GM21786 (cell line): ENCODE measurements at regions not wholly inside any gene's neighbourhood (a gene's known extent, or its start where the extent isn't known, plus 50 kb on each side); places are given as distances from the start of the nearest gene placed in this dataset.
"Not testable (repeated sequence)": the region's sequence is repeated elsewhere in the genome, so short reads cannot be mapped to it uniquely, and the experiment has no call there.

Experiments used
- ATAC-seq: cut with Tn5 transposase; IDR thresholded peaks from one replicate; pipeline ENCODE4 v1.9.1; 2021; ENCODE audit not compliant: unreplicated experiment

DNA sequence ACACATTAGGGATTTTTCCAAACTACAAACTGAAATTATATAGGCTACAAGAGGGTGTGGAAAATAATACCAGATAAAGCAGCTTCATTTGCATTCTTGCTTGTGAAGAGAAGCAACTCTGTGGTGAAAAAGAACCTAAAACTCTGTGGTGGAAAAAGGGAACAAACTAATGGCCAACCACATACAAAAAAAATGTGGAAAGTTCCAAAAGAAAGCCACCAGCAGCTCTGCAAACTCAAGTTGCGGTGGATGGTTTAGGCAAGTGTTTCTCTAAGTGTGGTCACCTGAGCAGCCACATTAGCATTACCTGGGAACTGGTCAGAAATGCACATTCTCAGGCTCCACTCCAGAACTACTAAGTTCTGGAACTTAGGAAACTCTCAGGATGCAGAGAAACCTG is 586.4 kb downstream of the ACTL7B start:
- no peak for ATAC-seq

DNA sequence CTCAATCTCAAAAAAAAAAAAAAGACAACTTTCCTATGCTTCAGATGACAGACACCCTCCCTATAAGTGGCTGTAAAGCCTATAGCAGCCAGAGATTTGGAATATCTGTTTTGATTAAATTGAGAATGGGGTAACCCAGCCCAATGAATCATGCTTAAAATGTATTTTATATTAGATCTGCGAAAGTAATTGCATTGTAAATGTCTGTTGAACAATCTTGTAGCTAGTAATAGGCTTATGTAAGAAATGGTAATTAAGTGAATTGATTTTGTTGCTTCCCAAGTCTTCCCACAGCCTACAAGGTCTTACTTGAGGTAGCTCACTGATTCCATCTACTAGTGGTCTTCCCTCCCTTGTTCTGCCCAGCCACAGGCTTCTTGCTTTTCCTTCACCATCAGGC is 590.7 kb downstream of the ACTL7B start:
- ATAC-seq = no peak

DNA sequence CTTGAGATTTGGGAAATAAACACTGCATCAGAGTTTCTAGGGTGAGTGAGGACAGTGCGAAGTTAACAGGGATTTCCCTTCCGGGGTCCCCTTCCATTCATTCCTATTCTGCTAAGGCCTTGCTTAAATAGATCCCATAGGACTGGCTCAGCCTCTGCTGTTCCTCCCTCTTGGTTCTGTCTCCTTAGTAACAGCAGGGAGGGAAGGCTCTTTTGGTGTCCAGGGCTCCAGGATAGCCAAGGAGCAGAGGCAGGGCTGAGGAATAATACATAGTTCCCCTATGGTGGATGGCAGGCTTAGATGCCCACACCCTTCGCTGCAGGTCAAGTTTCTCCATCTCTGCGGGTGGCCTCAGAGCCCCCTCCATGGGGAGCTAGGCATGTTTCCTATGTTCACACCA is 591.7 kb downstream of the ACTL7B start:
- no peak for ATAC-seq

DNA sequence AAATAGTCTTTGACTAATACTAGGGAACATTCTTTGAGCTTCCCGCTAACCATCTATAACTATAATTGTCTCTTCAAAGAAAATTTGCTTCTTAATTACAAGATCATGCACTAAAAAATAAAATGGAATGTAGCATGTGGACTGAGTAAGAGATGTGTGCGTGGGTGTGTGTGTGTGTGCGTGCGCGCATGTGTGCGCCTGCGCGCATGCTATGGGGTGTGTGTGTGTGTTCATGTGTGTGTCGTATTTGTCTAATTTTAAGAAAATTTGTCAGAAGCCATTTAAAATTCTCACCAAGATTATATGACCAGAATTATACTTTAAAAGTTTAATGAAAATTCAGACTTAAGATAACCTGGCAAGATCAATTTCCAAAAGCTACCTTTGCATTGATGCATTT is 593.0 kb downstream of the ACTL7B start:
- ATAC-seq = no peak

DNA sequence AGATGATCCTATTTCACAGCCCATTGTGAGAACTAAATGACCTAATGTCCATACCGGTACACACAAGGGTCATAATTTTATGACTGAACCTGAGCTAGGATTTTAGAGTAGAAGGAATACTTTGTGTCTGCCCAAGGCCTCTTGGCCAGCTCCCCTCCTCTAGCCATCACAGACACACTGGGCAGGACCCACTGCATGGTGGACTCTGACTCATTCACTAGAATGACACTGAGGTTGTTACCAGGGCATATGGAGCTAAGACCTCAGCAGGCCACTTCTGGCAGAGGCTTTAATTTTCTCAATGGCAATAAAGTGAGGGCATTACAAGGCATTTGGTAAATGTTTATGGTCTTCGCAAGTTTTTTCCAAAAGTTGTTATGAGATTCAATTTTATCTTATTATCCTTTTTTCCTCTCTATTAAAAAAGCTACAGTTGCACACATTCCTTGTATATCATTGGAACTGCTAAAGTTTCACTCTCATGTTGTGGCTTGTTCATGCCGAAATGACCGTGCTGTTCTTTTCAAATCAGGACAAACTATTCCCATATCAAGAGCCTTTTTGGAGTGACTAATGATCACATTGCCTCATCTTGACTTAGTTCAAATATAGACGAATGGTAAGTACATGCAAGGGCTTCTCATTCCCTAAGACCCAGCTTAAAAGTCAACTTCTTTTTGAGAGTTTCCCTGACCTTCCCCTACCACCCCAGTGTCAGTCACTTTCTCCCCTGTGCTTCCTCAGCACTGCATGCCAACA is 595.7 kb downstream of the ACTL7B start:
- no peak for ATAC-seq

DNA sequence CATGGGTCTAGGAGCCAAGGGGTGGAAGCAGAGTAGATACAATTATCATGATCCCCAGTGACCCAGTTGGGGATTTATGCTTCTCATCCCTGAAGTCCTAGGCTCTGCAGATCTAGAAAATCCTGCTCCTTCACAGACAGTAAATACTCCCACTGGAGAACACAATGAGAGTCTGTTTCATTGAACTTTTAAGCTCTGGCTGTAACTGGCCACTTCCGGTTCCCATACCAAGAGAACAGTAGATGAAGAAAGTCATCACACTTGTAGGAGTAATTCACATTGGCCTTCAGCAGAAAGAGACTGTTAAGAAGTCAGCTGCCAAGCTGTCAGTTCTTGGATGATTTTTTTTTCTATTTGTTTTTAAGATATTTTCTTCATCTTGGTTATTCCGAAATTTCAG is 597.1 kb downstream of the ACTL7B start:
- no peak for ATAC-seq

DNA sequence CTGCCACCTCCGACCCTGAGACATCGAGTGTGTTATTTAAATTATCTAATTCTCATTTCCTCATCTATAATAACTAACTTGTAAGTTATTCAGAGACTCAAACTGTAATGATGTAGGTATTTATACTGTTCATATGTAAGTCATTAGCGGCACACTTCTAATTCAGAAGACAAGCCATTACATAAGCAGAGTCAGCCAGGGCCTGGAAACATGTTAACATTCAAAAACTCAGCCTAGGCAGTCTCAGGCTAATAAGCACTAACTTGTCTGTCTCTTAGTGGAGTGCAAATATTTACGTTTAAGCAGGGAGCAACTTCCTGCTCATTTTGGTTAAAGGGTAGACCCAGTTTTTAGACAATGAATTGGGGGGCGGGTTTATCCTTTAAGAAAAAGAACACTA is 598.4 kb downstream of the ACTL7B start:
- no peak for ATAC-seq

DNA sequence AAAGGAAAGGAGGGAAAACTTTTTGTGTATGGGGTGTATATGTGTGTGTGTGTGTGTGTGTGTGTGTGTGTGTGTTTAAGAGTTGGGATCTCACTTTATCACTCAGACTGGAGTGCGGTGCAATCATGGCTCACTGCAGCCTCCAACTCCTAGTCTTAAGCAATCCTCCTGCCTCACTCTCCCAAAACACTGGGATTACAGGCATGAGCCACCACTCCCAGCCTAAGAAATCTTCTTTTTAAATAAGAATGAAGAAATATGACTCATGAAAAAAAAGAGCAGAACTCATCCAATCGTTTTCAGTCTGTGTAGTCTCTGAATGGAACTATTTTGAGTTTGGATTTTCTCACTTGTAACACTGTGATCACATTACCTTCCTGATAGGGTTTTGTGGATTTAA is 601.5 kb downstream of the ACTL7B start:
- ATAC-seq = no peak

DNA sequence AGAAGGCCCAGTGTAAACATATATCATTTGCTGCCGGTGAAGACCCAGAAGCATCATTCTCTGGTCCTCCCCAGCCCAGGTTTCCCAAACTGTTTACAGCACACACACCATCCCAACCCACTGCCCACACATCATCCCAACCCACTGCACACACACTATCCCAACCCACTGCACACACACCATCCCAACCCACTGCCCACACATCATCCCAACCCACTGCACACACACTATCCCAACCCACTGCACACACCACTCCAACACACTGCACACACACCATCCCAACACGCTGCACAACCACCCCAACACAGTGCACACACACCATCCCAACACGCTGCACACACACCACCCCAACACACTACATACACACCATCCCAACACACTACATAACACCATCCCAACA is 608.4 kb downstream of the ACTL7B start:
- not testable (repeated sequence) for ATAC-seq

DNA sequence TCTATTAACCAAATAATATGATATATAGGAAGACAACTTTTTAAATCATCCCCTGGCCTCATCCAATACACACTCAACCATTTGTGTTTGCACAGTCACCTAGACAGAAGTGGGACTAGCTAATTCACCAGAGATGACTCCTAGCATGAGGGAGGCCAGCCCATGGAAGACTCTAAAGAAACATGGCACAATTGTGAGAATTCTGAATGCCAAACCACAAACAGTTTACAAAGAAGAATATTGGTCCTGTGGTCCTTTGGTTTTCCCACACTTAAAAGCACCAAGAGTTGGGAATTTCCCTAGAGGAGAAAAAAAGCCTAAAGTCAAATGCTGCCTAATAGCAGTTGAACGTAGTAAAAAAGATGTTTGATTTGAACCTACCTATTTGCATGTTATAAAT is 609.9 kb downstream of the ACTL7B start:
- ATAC-seq = no peak

DNA sequence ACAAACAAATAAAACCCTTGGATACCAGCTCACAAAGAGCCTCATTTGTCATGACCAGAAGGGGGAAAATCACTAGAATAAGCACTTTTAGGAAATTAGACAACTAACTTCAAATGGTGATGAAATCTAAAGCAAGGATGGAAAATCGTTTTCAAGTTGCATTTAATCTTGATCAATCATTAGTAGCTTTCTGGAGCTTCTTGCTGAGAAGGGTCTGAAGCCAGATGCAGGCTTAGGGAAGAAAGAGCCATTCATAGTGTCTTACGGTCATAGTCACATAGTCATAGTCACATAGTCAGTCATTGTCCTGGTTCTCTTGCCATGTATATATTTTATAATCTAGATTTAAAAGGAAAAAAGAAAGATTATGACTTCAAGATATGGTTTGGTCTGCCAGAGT is 610.5 kb downstream of the ACTL7B start:
- no peak for ATAC-seq

DNA sequence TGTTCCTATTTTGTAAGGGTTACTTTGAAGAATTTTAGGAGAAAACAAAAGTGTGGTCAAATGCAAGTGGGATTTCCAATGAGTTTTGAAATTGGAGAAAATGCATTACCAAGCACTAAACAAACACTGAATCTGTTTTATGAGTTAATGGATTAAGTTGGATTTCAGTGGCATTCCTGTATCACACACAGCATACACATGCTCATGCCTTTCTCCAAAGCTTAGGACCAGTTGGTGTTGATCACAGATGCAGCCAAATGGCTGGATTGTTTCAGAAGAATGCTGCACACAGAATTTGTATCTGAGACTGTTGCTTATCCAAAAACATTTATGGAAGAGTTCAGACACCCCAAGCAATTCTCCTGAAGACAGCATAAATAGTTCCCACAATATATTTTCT is 611.1 kb downstream of the ACTL7B start:
- no peak for ATAC-seq

DNA sequence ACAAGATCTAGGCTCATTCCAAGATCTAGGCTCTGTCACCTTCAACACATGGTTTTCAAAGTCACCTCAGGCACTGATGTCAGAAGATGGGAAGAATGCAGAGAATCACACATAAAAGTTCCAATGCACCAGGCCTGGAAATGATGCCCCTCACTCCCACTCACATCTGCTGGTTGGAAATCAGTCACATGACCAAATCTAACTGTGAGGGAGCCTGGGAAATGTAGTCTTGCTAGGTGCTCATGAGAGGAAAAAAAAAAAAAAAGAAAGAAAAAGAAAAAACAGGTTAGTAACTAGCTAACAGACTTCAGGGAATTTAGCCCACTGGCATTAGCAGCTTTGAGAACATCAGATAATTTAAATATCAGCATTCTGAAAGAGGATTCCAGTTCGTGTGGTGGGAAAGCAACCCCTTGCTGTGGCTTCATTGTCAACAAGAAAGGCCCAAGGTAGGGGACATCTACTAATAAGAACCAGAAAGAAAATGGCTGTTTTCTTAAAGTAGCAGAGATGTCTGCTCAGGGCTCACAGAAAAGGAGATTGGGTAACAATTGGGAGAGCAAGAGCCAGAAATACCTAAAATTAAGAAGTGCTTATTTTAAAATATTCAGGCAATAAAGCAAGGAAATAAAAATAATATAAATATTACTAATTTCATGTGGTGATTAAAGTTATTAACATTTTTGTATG is 614.3 kb downstream of the ACTL7B start:
- no peak for ATAC-seq

DNA sequence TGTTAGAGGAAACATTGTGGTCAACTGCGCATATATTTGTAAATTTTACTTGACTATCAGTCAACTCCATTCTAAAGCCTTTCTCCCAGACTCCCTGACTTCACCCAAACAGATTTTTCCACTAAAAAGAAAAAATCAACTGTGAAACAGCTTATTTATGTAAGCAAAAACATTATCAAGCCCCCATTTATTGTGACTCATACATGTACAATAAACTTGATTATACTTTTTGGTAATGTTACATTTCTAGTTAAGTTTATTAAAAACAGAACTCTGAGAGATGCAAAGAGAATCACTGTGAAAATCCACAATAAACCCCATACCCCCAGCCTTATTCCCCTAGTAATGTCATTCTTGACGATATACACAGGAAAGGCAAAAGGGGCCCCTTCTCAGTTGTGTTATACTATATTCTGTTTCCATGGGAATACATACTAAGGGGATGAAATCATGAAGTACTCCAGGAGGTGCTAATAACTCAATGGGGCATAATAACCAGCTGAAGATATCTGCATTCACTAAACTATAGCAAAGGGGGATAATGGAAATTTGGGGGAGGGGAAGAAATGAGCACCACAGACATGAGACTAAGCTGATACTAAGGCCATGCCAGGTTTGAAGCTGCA is 616.0 kb downstream of the ACTL7B start:
- ATAC-seq = no peak

DNA sequence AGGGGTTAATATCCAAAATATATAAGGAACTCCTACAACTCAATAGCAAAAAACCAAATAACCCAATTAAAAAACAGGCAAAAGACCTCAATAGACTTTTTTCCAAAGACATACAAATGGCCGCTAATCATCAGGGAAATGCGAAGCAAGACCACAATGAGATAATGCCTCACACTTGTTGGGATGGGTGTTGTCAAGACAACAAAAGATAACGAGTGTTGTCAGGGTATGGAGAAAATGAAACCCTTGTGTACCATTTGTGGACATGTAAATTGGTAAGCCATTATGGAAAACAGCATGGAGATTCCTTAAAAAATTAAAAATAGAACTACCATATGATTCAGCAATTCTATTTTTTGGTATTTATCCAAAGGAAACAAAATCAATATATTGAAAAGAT is 620.2 kb downstream of the ACTL7B start:
- no peak for ATAC-seq

DNA sequence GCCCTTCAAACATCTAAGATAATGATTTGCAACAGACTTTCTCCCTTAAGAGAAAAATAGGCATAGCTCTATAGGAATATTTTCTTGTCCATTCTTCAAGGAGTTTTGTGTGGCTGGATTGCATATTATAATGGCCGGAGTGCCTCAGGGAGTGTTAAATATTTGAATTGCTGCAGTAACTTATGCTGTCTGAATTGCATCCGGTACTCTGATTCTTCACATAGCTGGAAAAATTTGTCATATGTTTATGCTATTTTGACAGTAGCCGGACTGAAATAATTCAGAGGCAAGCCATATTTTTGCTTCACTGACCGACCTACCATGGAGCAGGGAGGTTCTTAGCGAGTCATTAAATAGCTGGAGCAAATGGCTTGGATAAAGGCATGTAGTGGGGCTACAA is 621.0 kb downstream of the ACTL7B start:
- ATAC-seq = no peak

DNA sequence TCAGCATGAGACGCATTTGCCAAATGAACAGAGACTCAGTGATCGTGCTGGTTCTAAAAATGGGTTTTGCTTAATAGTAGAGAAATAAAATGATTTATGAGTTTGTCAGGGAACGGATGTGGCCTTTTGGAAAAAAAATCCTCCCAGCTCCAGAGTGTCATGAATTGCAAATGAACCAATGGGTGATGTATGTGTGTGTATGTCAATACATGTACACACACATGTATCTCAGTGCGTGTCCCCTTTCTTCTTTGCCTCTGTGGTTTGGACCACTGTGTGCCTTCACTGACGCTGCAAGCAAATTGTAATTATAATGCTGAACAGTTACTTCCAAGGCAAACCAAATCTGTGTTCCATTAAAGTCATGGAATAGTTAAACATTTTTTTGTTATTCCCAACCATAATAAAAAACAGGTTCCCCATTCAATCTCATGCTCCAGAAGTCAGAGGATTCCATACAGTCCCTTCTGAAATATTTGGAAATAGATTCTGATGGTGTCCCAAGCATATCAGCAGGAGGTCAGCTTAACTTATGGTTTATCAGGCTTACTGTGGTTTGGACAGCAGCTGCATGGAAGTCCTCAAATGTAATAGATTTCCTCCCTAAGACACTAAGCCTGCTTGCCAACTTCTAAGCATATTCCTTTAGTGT is 630.5 kb downstream of the ACTL7B start:
- ATAC-seq = no peak

DNA sequence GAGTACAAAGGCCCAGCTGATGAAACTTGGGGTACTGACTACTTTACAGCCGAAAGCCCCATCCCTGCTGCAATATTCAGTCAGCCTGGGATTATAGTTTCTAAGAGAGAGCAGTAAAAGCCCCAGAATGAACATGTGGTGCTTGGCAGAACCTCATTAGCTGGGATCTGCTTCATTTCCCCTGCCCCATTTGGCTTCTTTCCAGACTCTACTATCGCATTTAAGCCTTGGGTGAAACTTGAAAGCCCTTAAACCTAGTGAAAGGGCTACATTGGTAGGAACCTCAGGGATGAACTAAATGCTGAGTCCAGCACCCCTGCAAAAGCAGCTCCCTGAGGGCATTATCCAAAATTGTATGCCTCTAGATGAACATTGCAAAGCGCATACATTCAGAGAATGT is 631.1 kb downstream of the ACTL7B start:
- ATAC-seq = no peak

DNA sequence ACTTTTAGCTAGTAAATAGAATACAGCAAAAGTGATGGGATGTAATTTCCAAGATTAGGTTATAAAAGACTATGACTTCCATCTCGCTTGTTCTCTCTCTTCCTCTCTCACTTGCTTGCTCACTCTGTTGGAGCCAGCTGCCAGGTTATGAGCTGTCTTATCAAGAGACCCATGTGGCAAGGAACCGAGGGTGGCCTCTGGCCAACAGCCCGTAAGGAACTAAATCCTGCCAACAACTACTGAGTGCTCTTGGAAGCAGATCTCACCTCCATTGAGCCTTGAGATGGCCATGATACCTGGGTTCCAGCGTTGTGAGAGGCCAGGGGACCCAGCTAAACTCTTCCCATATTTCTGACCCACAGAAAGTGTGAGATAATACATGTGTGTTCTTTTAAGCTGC is 636.1 kb downstream of the ACTL7B start:
- ATAC-seq = no peak

DNA sequence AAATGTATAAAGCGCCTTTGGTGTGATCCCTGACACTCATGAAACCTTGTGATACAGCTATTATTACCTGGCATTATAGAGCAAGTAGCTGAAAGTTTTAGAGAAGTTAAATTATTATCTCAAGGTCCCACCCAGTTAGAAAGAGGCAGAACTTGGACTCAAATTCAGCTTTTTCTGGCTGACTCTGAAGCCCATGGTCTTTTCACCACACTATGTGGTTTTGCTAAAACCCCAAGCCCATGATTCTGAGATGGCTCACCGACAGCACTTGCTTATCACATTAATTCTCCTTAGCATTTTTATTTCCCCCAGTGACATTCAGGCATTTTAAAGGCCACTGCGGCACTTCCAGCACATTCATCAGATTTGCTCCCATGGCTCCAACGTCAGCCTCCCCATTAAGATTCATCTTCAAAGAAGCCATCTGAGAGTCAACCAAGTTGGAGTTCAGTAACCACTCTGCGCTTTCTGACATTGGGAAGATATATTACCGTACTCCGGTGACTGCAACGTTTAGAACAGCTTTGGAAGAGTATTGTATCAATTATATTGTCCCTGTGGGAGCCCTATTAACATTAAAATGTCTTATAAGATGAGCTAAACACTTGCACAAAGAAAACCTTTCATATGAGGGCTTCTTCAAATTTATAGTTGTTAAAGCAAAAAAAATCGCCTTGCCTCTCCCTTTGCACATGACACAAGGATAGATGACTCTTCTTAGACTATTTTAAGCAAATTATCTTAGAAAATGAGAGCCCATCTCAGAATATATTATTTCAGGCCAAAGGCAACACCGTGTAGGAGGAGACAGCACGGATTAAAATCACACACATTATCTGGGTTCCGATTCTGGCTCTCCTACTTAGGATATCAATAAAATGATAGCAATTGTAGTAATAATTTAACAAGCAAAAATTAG is 638.1 kb downstream of the ACTL7B start:
- ATAC-seq = no peak

DNA sequence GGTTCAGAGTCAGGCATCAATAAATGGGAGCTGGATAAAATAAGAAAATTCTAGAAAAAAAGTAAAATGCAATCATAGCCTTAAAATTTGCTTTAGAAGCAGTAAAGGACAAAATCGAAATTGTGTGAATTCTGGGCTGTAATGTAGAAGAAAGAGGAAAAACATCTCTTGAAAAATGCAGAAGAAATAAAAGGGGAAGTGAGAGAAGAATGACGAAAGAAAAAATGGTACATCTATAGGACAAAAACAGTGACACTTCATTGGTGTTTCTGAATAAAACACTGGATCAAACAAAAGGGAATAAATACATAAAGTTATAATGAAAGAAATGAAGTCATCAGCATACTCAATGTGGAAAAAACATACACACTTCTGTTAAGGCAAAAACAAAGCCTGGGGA is 642.3 kb downstream of the ACTL7B start:
- ATAC-seq = no peak
